PFSK-1 (cell line): ENCODE measurements at regions not wholly inside any gene's neighbourhood (a gene's known extent, or its start where the extent isn't known, plus 50 kb on each side); places are given as distances from the start of the nearest gene placed in this dataset.

ENCODE experiments used
- FOXP2 ChIP-seq: optimal IDR thresholded peaks from 2 replicates; pipeline ENCODE3; 2011; ENCODE audit warnings: borderline replicate concordance, control low read depth, inconsistent platforms; ENCODE audit not compliant: insufficient read depth; ENCODE audit errors: extremely low read length, extremely low read depth
- POLR2AphosphoS5 ChIP-seq: IDR thresholded peaks from 2 replicates; pipeline ENCODE4 v1.6.1; 2012; ENCODE audit warnings: low read depth, mild to moderate bottlenecking, control low read depth, low read length, moderate library complexity
- SIN3A ChIP-seq: IDR thresholded peaks from 2 replicates; pipeline ENCODE4 v1.6.1; 2012; ENCODE audit warnings: mild to moderate bottlenecking, low read length, moderate library complexity, borderline replicate concordance; ENCODE audit not compliant: insufficient read depth
- TAF1 ChIP-seq: IDR thresholded peaks from 2 replicates; pipeline ENCODE4 v1.6.1; 2012; ENCODE audit warnings: low read length, control low read depth, borderline replicate concordance; ENCODE audit not compliant: insufficient read depth
- TF ChIP-seq, protein P1 (sequence below), 2 experiments: IDR thresholded peaks; 2 replicates each; pipeline versions ENCODE4 v1.6.1 to v1.8.0; 2011 to 2012; ENCODE audit warnings: low read depth in 2 of 2, low read length in 2 of 2, control low read depth in 1 of 2, inconsistent platforms in 1 of 2, mild to moderate bottlenecking in 1 of 2, moderate library complexity in 1 of 2; ENCODE audit not compliant: insufficient read depth in 1 of 2

- TF ChIP-seq, protein P1, sequence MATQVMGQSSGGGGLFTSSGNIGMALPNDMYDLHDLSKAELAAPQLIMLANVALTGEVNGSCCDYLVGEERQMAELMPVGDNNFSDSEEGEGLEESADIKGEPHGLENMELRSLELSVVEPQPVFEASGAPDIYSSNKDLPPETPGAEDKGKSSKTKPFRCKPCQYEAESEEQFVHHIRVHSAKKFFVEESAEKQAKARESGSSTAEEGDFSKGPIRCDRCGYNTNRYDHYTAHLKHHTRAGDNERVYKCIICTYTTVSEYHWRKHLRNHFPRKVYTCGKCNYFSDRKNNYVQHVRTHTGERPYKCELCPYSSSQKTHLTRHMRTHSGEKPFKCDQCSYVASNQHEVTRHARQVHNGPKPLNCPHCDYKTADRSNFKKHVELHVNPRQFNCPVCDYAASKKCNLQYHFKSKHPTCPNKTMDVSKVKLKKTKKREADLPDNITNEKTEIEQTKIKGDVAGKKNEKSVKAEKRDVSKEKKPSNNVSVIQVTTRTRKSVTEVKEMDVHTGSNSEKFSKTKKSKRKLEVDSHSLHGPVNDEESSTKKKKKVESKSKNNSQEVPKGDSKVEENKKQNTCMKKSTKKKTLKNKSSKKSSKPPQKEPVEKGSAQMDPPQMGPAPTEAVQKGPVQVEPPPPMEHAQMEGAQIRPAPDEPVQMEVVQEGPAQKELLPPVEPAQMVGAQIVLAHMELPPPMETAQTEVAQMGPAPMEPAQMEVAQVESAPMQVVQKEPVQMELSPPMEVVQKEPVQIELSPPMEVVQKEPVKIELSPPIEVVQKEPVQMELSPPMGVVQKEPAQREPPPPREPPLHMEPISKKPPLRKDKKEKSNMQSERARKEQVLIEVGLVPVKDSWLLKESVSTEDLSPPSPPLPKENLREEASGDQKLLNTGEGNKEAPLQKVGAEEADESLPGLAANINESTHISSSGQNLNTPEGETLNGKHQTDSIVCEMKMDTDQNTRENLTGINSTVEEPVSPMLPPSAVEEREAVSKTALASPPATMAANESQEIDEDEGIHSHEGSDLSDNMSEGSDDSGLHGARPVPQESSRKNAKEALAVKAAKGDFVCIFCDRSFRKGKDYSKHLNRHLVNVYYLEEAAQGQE (IDR thresholded peaks at IDR 0.05; ENCODE audit: insufficient read depth in 1 of 2, low read depth in 2 of 2, low read length in 2 of 2) = no peak
- TF ChIP-seq FOXP2 = no peak
- no peak for TF ChIP-seq TAF1
- TF ChIP-seq SIN3A = no peak
- no peak for TF ChIP-seq POLR2AphosphoS5
Measured at GRCh38 chr2:173647681-173648311, 293.1 kb downstream of the CDCA7 start.

DNA sequence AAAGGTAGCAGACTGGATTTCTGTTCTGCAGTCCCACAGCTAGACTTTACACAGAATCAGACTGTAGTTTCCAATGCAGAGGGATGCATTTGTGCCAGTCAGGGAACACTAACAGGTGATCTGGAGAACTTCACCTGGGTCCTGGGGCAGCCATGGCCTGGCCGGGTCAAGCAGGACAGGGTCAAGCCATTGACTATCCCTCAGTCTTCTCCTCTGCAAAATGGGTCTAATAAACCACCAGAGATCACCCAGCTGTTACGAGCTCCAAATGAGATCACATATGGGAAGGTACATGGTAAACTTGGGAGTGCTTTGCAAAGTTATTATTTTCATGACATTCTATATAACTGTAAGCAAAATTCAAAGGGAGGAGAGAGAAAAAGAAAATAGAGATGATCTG lies 294.1 kb downstream of the CDCA7 start:
- no peak for TF ChIP-seq POLR2AphosphoS5
- TF ChIP-seq, protein P1 (IDR thresholded peaks at IDR 0.05; ENCODE audit: insufficient read depth in 1 of 2, low read depth in 2 of 2, low read length in 2 of 2) = no peak
- no peak for TF ChIP-seq TAF1
- no peak for TF ChIP-seq FOXP2
- no peak for TF ChIP-seq SIN3A

GRCh38 chr2:173649527-173650219 lies 295.0 kb downstream of the CDCA7 start:
- TF ChIP-seq POLR2AphosphoS5 = no peak
- TF ChIP-seq FOXP2 = no peak
- no peak for TF ChIP-seq TAF1
- no peak for TF ChIP-seq SIN3A
- TF ChIP-seq, protein P1 (IDR thresholded peaks at IDR 0.05; ENCODE audit: insufficient read depth in 1 of 2, low read depth in 2 of 2, low read length in 2 of 2) = no peak

- TF ChIP-seq FOXP2 (no peak), TAF1 (no peak), SIN3A (no peak), POLR2AphosphoS5 (no peak)
- TF ChIP-seq, protein P1 (IDR thresholded peaks at IDR 0.05; ENCODE audit: insufficient read depth in 1 of 2, low read depth in 2 of 2, low read length in 2 of 2) = no peak
Measured at GRCh38 chr2:173651891-173652290, 297.2 kb downstream of the CDCA7 start.
